Transverse colon (tissue), 4 donors: ENCODE measurements at regions not wholly inside any gene's neighbourhood (a gene's known extent, or its start where the extent isn't known, plus 50 kb on each side); places are given as distances from the start of the nearest gene placed in this dataset.

Experiments used
- CTCF ChIP-seq, 5 experiments: fragments of 200-600 bp in 3 of 5; fragments of 450-650 bp in 2 of 5; sonication (generic) in 3 of 5; IDR thresholded peaks; 1 replicate in 2 of 5; 2 replicates in 3 of 5; pipeline ENCODE4 v1.5.1; 2016 to 2017; ENCODE audit warnings: antibody characterized with exemption in 5 of 5, inconsistent platforms in 3 of 5, mild to moderate bottlenecking in 2 of 5, moderate library complexity in 1 of 5
- POLR2AphosphoS5 ChIP-seq, 3 donors: sonication (generic); formaldehyde crosslinking; IDR thresholded peaks; one replicate each; pipeline ENCODE4 v1.6.1; 2016; ENCODE audit warnings: antibody characterized with exemption in 3 of 3

GRCh38 chr20:24296477-24297261, 172.8 kb upstream of the SYNDIG1 start:
- no peak for TF ChIP-seq CTCF (IDR thresholded peaks at IDR 0.05)
- TF ChIP-seq POLR2AphosphoS5 (IDR thresholded peaks at IDR 0.05): no peak
